ENCODE measurements at regions not wholly inside any gene's neighbourhood (a gene's known extent, or its start where the extent isn't known, plus 50 kb on each side); places are given as distances from the start of the nearest gene placed in this dataset.

DNA sequence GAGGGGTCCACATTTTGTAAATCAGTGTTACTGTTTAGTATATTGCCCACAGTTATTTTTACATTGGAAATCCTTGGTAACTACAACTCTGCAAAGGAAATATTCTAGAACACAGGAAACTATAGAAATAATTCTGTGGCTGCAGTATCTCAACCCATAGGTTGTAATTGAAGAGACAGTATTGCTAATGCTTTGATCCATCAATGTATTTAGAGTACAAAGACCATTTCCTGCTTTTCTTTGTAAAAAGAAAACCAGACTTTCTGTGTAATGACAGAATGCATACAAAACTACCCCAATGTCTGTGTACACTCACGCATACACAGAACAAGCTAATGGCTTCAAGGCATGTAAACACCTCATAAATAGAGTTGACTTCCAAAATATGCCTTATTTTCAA, 622.1 kb upstream of the ARGLU1 start:
- TF ChIP-seq, protein P1, sequence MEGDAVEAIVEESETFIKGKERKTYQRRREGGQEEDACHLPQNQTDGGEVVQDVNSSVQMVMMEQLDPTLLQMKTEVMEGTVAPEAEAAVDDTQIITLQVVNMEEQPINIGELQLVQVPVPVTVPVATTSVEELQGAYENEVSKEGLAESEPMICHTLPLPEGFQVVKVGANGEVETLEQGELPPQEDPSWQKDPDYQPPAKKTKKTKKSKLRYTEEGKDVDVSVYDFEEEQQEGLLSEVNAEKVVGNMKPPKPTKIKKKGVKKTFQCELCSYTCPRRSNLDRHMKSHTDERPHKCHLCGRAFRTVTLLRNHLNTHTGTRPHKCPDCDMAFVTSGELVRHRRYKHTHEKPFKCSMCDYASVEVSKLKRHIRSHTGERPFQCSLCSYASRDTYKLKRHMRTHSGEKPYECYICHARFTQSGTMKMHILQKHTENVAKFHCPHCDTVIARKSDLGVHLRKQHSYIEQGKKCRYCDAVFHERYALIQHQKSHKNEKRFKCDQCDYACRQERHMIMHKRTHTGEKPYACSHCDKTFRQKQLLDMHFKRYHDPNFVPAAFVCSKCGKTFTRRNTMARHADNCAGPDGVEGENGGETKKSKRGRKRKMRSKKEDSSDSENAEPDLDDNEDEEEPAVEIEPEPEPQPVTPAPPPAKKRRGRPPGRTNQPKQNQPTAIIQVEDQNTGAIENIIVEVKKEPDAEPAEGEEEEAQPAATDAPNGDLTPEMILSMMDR (IDR thresholded peaks at IDR 0.05; ENCODE audit: unreplicated experiment in 3 of 3): no peak

DNA sequence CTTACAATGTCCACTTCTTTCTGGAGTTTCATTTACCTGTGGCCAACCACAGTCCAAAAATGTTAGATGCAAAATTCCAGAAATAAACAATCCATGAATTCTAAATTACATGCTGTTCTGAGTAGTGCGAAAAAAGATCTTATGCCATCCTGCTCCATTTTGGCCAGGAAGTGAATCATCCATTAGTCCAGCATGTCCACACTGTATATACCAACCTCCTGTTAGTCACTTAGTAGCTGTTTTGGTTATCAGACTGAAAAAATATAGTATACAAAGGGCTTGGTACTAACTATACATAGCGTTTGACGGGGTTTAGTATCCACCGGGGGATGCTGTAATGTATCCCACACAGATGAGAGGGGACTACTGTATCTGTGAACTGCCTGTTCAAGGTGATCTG, 618.0 kb upstream of the ARGLU1 start:
- Mint-ChIP-seq H3K9me3 (no peaks in the 10 kb centered on the region), H3K36me3 (ENCODE audit: low read depth) (no peaks in the 10 kb centered on the region), H3K4me1 (no peaks in the 10 kb centered on the region), H3K27ac (no peak overlapping the region), H3K27me3 (ENCODE audit: low read depth) (no peaks in the 10 kb centered on the region), H3K4me3 (no peak overlapping the region)
- TF ChIP-seq, protein P1 (IDR thresholded peaks at IDR 0.05; ENCODE audit: unreplicated experiment in 3 of 3): no peak

More for the DNA sequence above, 622.1 kb upstream of the ARGLU1 start:
- no peaks in the 10 kb centered on the region for H3K27me3 Mint-ChIP-seq (ENCODE audit: low read depth)
- H3K36me3 Mint-ChIP-seq (ENCODE audit: low read depth): no peaks in the 10 kb centered on the region
- no peak overlapping the region for H3K4me3 Mint-ChIP-seq
- peaks cover 6% of the 10 kb centered on the region for H3K9me3 Mint-ChIP-seq
- no peak overlapping the region for H3K27ac Mint-ChIP-seq
- no peaks in the 10 kb centered on the region for H3K4me1 Mint-ChIP-seq

DNA sequence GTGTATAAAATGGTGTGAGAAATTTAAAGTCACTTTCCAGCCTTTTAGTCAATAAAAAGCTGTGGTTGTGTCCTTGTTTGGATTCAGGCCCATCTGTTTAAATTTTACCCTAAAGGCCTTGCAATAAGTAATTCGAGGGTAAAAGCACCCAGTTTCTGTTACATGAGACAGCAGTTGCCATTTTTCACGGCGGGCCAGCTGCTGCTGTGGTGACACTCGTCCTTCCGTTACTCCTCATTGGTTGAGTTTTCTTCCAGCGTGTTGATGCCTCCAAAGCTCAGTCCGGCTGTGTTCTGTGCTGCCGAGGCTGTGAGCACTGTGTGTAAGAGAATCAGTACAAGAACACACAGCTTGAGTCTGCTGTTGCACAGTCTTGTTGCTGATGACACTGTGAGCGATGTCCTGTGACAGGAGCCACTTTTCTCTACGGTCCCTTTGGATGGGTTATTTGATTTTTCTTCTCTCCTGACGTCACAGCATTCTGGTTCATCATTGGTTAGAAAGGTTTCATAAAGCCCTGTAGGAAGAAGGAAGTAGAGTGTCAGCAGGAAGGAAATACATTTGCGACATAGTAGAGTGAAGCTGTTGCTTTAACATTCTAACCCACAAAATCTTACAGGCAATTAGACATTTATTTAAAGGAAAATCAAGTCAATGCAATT, 602.5 kb upstream of the ARGLU1 start:
- H3K4me1 Mint-ChIP-seq: no peaks in the 10 kb centered on the region
- TF ChIP-seq, protein P1 (IDR thresholded peaks at IDR 0.05; ENCODE audit: unreplicated experiment in 3 of 3): no peak
- H3K27me3 Mint-ChIP-seq (ENCODE audit: low read depth): no peaks in the 10 kb centered on the region
- H3K9me3 Mint-ChIP-seq: peaks cover 3% of the 10 kb centered on the region
- no peak overlapping the region for H3K4me3 Mint-ChIP-seq
- no peaks in the 10 kb centered on the region for H3K36me3 Mint-ChIP-seq (ENCODE audit: low read depth)
- no peak overlapping the region for H3K27ac Mint-ChIP-seq

DNA sequence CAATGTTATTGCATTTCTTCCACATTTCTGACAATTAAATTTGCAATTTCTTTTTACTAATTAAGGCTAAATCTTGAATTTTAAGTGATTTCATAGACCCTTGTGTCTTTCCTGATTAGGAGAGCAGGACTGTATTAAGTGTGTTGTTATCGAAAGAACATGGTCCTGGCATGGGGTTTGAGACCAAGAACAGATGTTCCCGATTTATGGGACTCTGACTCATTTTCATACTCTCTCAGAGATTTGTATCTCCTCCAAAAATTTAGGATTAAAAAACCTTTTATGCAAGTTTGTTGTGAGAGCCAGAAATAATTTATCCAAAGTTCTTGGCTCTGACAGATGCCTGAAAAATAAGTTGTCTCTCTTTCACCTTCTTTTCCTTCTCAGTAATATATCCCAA, 589.3 kb upstream of the ARGLU1 start:
- H3K36me3 Mint-ChIP-seq (ENCODE audit: low read depth): no peaks in the 10 kb centered on the region
- peaks cover 11% of the 10 kb centered on the region for H3K4me1 Mint-ChIP-seq
- H3K27ac Mint-ChIP-seq: no peak overlapping the region
- TF ChIP-seq, protein P1 (IDR thresholded peaks at IDR 0.05; ENCODE audit: unreplicated experiment in 3 of 3): no peak
- H3K4me3 Mint-ChIP-seq: no peak overlapping the region
- no peaks in the 10 kb centered on the region for H3K27me3 Mint-ChIP-seq (ENCODE audit: low read depth)
- no peaks in the 10 kb centered on the region for H3K9me3 Mint-ChIP-seq

DNA sequence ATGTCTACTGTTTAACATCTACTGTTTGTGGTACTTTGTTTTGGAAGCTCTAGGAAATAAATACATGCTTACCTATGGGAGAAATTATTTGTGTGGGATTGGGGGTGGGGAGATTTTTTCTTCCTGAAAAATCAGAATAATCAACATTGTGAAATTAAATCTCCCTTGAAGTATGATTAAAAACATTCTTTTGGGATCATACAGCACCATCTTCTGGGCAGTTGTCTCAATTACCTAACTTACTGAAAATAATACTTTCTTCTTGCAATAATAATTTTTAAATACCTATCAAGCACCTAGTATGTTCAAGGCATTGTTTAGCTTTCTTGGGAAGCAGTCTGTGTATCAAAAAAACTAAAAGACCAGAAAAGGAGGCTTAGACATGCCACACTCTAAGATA, 576.5 kb upstream of the ARGLU1 start:
- Mint-ChIP-seq H3K4me1 (no peaks in the 10 kb centered on the region), H3K4me3 (no peak overlapping the region), H3K27ac (no peak overlapping the region), H3K36me3 (ENCODE audit: low read depth) (no peaks in the 10 kb centered on the region), H3K27me3 (ENCODE audit: low read depth) (peaks cover 4% of the 10 kb centered on the region), H3K9me3 (peaks cover 3% of the 10 kb centered on the region)
- TF ChIP-seq, protein P1 (IDR thresholded peaks at IDR 0.05; ENCODE audit: unreplicated experiment in 3 of 3): peak; percentile 33 to 45 (median 35)

DNA sequence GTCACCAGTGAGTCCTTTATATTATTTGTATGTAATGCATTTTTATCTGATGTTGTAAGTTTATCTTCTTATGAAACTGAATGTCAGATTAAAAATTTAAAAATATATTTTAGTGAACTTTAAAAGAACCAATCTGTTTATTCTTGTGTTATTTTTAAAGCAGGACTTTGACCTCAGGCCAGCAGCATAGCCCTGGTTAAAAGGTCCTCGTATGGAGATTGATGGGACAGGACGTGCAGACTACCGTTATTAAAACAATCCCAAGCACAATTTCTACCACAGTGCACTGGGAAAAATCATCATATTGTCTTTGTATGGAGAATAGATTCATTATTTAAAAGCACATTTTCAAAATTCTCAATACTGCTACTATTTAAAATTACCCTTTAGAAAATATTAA, 573.8 kb upstream of the ARGLU1 start:
- H3K27ac Mint-ChIP-seq: no peak overlapping the region
- TF ChIP-seq, protein P1 (IDR thresholded peaks at IDR 0.05; ENCODE audit: unreplicated experiment in 3 of 3): no peak
- no peaks in the 10 kb centered on the region for H3K9me3 Mint-ChIP-seq
- H3K4me3 Mint-ChIP-seq: no peak overlapping the region
- no peaks in the 10 kb centered on the region for H3K36me3 Mint-ChIP-seq (ENCODE audit: low read depth)
- peaks cover 5% of the 10 kb centered on the region for H3K4me1 Mint-ChIP-seq
- H3K27me3 Mint-ChIP-seq (ENCODE audit: low read depth): peaks cover 4% of the 10 kb centered on the region
